Kidney (tissue), 13 donors: ENCODE measurements at regions not wholly inside any gene's neighbourhood (a gene's known extent, or its start where the extent isn't known, plus 50 kb on each side); places are given as distances from the start of the nearest gene placed in this dataset.

Experiments used
- DNase-seq, 5 donors: peaks; one replicate each; pipeline ENCODE4 v3.0.0-alpha.2; 2013 to 2020
- FAIRE-seq: peaks from 2 replicates; lab custom pipeline; 2012; peaks lifted over from hg19 to GRCh38; lab: Jason Lieb, UNC
- H3K27ac ChIP-seq, 2 donors: one replicate each; pipeline ENCODE4 v1.7.0; 2013; ENCODE audit warnings: low read depth in 2 of 2, low read length in 2 of 2, inconsistent platforms in 1 of 2
- H3K27me3 ChIP-seq: one replicate; pipeline ENCODE4 v1.7.1; 2013; ENCODE audit warnings: low read length, inconsistent platforms; ENCODE audit not compliant: control insufficient read depth, insufficient read depth
- H3K36me3 ChIP-seq, 3 donors: one replicate each; pipeline versions ENCODE4 v1.7.0 to v1.7.1; 2013; ENCODE audit warnings: low read length in 3 of 3, control low read depth in 1 of 3, inconsistent platforms in 1 of 3; ENCODE audit not compliant: insufficient read depth in 3 of 3, control insufficient read depth in 2 of 3
- H3K4me1 ChIP-seq, 3 donors: one replicate each; pipeline versions ENCODE4 v1.7.0 to v1.7.1; 2013; ENCODE audit warnings: low read length in 3 of 3, inconsistent platforms in 1 of 3, low read depth in 1 of 3; ENCODE audit not compliant: control insufficient read depth in 2 of 3, insufficient read depth in 2 of 3
- H3K4me3 ChIP-seq, 3 donors: one replicate each; pipeline versions ENCODE4 v1.7.0 to v1.8.1; 2013; ENCODE audit warnings: low read length in 3 of 3, control low read depth in 1 of 3, inconsistent platforms in 1 of 3
- H3K9ac ChIP-seq, 3 donors: one replicate each; pipeline versions ENCODE4 v1.7.0 to v1.7.1; 2013; ENCODE audit warnings: low read length in 3 of 3, control low read depth in 1 of 3, inconsistent platforms in 1 of 3
- H3K9me3 ChIP-seq, 3 donors: one replicate each; pipeline versions ENCODE4 v1.7.0 to v1.7.1; 2013; ENCODE audit warnings: low read length in 3 of 3, control low read depth in 1 of 3, inconsistent platforms in 1 of 3; ENCODE audit not compliant: control insufficient read depth in 2 of 3, insufficient read depth in 1 of 3
- CTCF ChIP-seq: IDR thresholded peaks from 3 replicates; pipeline ENCODE4 v1.5.1; 2012; ENCODE audit warnings: mild to moderate bottlenecking, moderate library complexity, borderline replicate concordance; ENCODE audit not compliant: insufficient read depth; ENCODE audit errors: extremely low read depth
- intact Hi-C: fragments of 100-400 bp; cut with DNase I; formaldehyde crosslinking; loops from one replicate; pipeline ENCODE4 v1.11.1; 2022
- donor health status: control.
- donor health status: control.
- donor health status: control.
- donor health status: control.
- donor health status: control.
- donor health status: DM: yes; HTN: yes; CAD: no.
- donor health status: Normal renal cell carcinoma (clear cell type).

- Histone ChIP-seq H3K27ac (no peak overlapping the region), H3K36me3 (no peaks in the 10 kb centered on the region), H3K4me3 (no peak overlapping the region), H3K27me3 (no peaks in the 10 kb centered on the region), H3K9me3 (no peaks in the 10 kb centered on the region), H3K4me1 (no peaks in the 10 kb centered on the region), H3K9ac (no peak overlapping the region)
- no peak for TF ChIP-seq CTCF
- FAIRE-seq, result no peak
- peak in 2 of 5 donors; percentile 7 to 74 for DNase-seq
- intact Hi-C loops, result no loop called here
Observed at GRCh38 chr2:104755026-104755878, 98.7 kb upstream of the POU3F3 start.

- no peak for FAIRE-seq
- Histone ChIP-seq H3K9ac (no peak overlapping the region), H3K27me3 (no peaks in the 10 kb centered on the region), H3K36me3 (no peaks in the 10 kb centered on the region), H3K4me1 (no peaks in the 10 kb centered on the region), H3K27ac (no peak overlapping the region), H3K4me3 (no peak overlapping the region), H3K9me3 (no peaks in the 10 kb centered on the region)
- TF ChIP-seq CTCF, result no peak
- no peak for DNase-seq
- intact Hi-C loops, result no loop called here
Observed at GRCh38 chr2:104756118-104756517, 97.8 kb upstream of the POU3F3 start.

DNA sequence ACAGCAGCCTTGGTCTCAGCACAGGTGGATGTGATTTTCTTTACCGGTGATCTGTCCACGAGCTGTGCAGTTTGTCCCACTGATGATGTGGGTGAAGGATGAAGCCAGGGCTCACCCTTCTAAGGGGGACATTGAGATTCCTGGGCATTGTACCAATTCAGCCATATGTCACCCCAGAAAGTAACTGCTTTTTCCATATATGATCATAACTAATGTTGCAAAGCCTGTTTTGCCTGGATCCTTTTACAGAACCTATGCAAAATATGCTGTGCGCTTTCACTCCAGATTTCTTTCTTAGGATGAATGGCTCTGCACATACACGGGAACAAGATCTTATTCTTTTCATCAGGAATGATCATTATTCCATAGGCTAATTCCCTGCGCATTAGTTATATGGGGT lies 96.9 kb upstream of the POU3F3 start:
- intact Hi-C loops, result no loop called here
- FAIRE-seq, result no peak
- H3K4me3 ChIP-seq, result no peak overlapping the region
- H3K27ac ChIP-seq, result no peak overlapping the region
- no peak for TF ChIP-seq CTCF
- no peak for DNase-seq
- H3K36me3 ChIP-seq, result no peaks in the 10 kb centered on the region
- no peaks in the 10 kb centered on the region for H3K27me3 ChIP-seq
- H3K4me1 ChIP-seq, result no peaks in the 10 kb centered on the region
- H3K9ac ChIP-seq, result no peak overlapping the region
- H3K9me3 ChIP-seq, result no peaks in the 10 kb centered on the region
